Sigmoid colon (tissue), 4 donors: ENCODE measurements at regions not wholly inside any gene's neighbourhood (a gene's known extent, or its start where the extent isn't known, plus 50 kb on each side); places are given as distances from the start of the nearest gene placed in this dataset.

Experiments used
- EP300 ChIP-seq, 4 donors: sonication (generic); formaldehyde crosslinking; IDR thresholded peaks; one replicate each; pipeline ENCODE4 v1.6.1; 2017; ENCODE audit warnings: antibody characterized with exemption in 4 of 4
- POLR2A ChIP-seq, 2 donors: fragments of 450-650 bp; IDR thresholded peaks; one replicate each; pipeline ENCODE4 v1.6.1; 2016; ENCODE audit warnings: antibody characterized with exemption in 2 of 2, mild to moderate bottlenecking in 2 of 2, moderate library complexity in 2 of 2
- POLR2AphosphoS5 ChIP-seq, 4 donors: sonication (generic); formaldehyde crosslinking; IDR thresholded peaks; one replicate each; pipeline ENCODE4 v1.6.1; 2017; ENCODE audit warnings: antibody characterized with exemption in 4 of 4
- TF ChIP-seq, protein P1 (sequence below), 4 experiments: fragments of 450-650 bp in 3 of 4; fragments of 200-600 bp in 1 of 4; IDR thresholded peaks; one replicate each; pipeline ENCODE4 v1.5.1; 2016 to 2019; ENCODE audit warnings: antibody characterized with exemption in 4 of 4, mild to moderate bottlenecking in 3 of 4, moderate library complexity in 2 of 4

DNA sequence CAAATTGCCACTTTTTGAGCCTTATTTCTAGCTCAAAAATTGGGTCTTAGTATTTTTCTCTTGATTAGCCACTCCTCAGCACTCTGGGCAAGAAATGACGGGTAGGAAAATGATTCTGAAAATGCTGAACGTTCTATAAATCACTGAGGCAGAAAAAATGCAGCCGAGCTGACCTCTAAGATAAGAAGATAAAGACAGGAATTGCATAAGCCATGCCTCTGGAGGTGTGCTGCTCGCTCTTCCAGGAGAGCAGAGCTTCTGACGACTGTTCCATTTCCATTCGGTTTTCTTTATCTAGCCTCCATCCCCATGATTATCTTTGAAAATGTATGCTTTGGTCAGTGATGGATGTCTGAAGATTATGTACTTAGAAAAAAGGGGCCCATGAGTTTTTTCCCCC, 558.8 kb upstream of the ADAMTS9 start:
- TF ChIP-seq, protein P1, sequence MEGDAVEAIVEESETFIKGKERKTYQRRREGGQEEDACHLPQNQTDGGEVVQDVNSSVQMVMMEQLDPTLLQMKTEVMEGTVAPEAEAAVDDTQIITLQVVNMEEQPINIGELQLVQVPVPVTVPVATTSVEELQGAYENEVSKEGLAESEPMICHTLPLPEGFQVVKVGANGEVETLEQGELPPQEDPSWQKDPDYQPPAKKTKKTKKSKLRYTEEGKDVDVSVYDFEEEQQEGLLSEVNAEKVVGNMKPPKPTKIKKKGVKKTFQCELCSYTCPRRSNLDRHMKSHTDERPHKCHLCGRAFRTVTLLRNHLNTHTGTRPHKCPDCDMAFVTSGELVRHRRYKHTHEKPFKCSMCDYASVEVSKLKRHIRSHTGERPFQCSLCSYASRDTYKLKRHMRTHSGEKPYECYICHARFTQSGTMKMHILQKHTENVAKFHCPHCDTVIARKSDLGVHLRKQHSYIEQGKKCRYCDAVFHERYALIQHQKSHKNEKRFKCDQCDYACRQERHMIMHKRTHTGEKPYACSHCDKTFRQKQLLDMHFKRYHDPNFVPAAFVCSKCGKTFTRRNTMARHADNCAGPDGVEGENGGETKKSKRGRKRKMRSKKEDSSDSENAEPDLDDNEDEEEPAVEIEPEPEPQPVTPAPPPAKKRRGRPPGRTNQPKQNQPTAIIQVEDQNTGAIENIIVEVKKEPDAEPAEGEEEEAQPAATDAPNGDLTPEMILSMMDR (IDR thresholded peaks at IDR 0.05) = no peak
- no peak for TF ChIP-seq POLR2AphosphoS5 (IDR thresholded peaks at IDR 0.05)
- TF ChIP-seq POLR2A (IDR thresholded peaks at IDR 0.05) = no peak
- TF ChIP-seq EP300 (IDR thresholded peaks at IDR 0.05) = no peak
